ENCODE measurements at regions not wholly inside any gene's neighbourhood (a gene's known extent, or its start where the extent isn't known, plus 50 kb on each side); places are given as distances from the start of the nearest gene placed in this dataset.

DNA sequence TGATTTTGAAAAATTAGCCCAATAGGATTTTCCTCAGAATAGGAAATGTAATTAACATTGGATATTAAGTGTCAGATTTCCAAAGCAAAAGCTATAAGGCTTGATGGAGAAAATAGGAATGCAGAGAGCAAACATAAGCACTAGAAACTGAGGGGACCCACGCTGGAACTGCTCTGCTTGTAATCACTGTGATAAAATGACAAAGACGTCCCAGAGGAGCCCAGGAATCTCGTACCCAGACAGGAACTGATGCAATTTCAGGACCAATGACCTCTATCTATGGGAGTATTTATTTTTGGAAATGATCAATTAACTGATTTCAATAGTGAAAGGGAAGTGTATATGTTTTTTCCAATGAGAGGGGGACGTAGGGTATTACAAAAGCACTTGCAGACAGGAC is 714.5 kb upstream of the WWC1 start:
- peaks cover 0 to 7% (median 4%) of the 10 kb centered on the region in 4 donors for H3K4me1 ChIP-seq (ENCODE audit: control insufficient read depth in 4 of 4, insufficient read depth in 4 of 4, low read length in 3 of 4)
- H3K9me3 ChIP-seq (ENCODE audit: control insufficient read depth in 4 of 4, low read length in 3 of 4), result no peaks in the 10 kb centered on the region
- 12% methylated on average over 4 of the region's 4 CpGs for WGBS
- no peak overlapping the region for H3K9ac ChIP-seq (ENCODE audit: low read depth in 1 of 2, low read length in 2 of 2)
- H3K27ac ChIP-seq (ENCODE audit: low read depth in 1 of 2, low read length in 2 of 2), result no peak overlapping the region
- H3K27me3 ChIP-seq (ENCODE audit: control insufficient read depth in 4 of 4, insufficient read depth in 4 of 4, low read length in 3 of 4), result no peaks in the 10 kb centered on the region
- H3K4me3 ChIP-seq (ENCODE audit: low read depth in 1 of 3, low read length in 3 of 3), result no peak overlapping the region
- TF ChIP-seq EGR1 (IDR thresholded peaks at IDR 0.05; ENCODE audit: low read depth in 2 of 2) (no peak), RAD21 (IDR thresholded peaks at IDR 0.05) (no peak), NR2F2 (IDR thresholded peaks at IDR 0.05) (no peak), TAF1 (conservative IDR thresholded peaks at IDR 0.05) (no peak), HNF4G (IDR thresholded peaks at IDR 0.05) (no peak), FOXA2 (IDR thresholded peaks at IDR 0.05) (no peak)
- TF ChIP-seq, protein P1, sequence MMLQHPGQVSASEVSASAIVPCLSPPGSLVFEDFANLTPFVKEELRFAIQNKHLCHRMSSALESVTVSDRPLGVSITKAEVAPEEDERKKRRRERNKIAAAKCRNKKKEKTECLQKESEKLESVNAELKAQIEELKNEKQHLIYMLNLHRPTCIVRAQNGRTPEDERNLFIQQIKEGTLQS (IDR thresholded peaks at IDR 0.05), result no peak
- TF ChIP-seq, protein P2, sequence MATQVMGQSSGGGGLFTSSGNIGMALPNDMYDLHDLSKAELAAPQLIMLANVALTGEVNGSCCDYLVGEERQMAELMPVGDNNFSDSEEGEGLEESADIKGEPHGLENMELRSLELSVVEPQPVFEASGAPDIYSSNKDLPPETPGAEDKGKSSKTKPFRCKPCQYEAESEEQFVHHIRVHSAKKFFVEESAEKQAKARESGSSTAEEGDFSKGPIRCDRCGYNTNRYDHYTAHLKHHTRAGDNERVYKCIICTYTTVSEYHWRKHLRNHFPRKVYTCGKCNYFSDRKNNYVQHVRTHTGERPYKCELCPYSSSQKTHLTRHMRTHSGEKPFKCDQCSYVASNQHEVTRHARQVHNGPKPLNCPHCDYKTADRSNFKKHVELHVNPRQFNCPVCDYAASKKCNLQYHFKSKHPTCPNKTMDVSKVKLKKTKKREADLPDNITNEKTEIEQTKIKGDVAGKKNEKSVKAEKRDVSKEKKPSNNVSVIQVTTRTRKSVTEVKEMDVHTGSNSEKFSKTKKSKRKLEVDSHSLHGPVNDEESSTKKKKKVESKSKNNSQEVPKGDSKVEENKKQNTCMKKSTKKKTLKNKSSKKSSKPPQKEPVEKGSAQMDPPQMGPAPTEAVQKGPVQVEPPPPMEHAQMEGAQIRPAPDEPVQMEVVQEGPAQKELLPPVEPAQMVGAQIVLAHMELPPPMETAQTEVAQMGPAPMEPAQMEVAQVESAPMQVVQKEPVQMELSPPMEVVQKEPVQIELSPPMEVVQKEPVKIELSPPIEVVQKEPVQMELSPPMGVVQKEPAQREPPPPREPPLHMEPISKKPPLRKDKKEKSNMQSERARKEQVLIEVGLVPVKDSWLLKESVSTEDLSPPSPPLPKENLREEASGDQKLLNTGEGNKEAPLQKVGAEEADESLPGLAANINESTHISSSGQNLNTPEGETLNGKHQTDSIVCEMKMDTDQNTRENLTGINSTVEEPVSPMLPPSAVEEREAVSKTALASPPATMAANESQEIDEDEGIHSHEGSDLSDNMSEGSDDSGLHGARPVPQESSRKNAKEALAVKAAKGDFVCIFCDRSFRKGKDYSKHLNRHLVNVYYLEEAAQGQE (IDR thresholded peaks at IDR 0.05), result no peak
- TF ChIP-seq, protein P3, sequence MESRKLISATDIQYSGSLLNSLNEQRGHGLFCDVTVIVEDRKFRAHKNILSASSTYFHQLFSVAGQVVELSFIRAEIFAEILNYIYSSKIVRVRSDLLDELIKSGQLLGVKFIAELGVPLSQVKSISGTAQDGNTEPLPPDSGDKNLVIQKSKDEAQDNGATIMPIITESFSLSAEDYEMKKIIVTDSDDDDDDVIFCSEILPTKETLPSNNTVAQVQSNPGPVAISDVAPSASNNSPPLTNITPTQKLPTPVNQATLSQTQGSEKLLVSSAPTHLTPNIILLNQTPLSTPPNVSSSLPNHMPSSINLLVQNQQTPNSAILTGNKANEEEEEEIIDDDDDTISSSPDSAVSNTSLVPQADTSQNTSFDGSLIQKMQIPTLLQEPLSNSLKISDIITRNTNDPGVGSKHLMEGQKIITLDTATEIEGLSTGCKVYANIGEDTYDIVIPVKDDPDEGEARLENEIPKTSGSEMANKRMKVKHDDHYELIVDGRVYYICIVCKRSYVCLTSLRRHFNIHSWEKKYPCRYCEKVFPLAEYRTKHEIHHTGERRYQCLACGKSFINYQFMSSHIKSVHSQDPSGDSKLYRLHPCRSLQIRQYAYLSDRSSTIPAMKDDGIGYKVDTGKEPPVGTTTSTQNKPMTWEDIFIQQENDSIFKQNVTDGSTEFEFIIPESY (IDR thresholded peaks at IDR 0.05), result no peak
- H3K36me3 ChIP-seq (ENCODE audit: control insufficient read depth in 4 of 4, insufficient read depth in 3 of 4, low read depth in 1 of 4, low read length in 3 of 4), result no peaks in the 10 kb centered on the region
- no peak for DNase-seq (ENCODE audit: low spot score)

DNA sequence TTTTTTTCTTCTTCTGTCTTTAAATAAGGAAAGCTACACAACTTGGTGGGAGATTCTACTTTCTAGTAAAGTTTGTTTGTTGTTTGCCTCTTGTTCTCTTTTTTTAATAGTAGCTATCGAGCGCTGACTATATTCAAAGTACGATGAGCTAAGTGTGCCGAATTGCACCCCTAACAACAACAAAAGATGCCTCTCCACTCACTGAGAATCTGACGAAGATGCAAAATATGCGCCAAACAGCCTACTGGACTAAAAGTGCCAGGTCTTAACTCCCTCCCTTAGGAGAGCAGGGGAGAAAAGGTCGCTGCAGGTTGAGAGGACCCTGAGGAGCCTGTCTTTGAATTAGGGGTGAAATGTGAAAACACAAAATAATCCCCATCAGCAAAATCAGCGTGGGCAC is 713.8 kb upstream of the WWC1 start:
- 86% methylated on average over 8 of the region's 8 CpGs for WGBS
- no peak for DNase-seq (ENCODE audit: low spot score)
- no peak overlapping the region for H3K27ac ChIP-seq (ENCODE audit: low read depth in 1 of 2, low read length in 2 of 2)
- no peak overlapping the region for H3K9ac ChIP-seq (ENCODE audit: low read depth in 1 of 2, low read length in 2 of 2)
- H3K9me3 ChIP-seq (ENCODE audit: control insufficient read depth in 4 of 4, low read length in 3 of 4), result no peaks in the 10 kb centered on the region
- no peak for TF ChIP-seq HNF4G (IDR thresholded peaks at IDR 0.05)
- TF ChIP-seq, protein P1 (IDR thresholded peaks at IDR 0.05), result no peak
- TF ChIP-seq FOXA2 (IDR thresholded peaks at IDR 0.05), result no peak
- no peak for TF ChIP-seq NR2F2 (IDR thresholded peaks at IDR 0.05)
- TF ChIP-seq RAD21 (IDR thresholded peaks at IDR 0.05), result no peak
- TF ChIP-seq, protein P4, sequence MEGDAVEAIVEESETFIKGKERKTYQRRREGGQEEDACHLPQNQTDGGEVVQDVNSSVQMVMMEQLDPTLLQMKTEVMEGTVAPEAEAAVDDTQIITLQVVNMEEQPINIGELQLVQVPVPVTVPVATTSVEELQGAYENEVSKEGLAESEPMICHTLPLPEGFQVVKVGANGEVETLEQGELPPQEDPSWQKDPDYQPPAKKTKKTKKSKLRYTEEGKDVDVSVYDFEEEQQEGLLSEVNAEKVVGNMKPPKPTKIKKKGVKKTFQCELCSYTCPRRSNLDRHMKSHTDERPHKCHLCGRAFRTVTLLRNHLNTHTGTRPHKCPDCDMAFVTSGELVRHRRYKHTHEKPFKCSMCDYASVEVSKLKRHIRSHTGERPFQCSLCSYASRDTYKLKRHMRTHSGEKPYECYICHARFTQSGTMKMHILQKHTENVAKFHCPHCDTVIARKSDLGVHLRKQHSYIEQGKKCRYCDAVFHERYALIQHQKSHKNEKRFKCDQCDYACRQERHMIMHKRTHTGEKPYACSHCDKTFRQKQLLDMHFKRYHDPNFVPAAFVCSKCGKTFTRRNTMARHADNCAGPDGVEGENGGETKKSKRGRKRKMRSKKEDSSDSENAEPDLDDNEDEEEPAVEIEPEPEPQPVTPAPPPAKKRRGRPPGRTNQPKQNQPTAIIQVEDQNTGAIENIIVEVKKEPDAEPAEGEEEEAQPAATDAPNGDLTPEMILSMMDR (IDR thresholded peaks at IDR 0.05; ENCODE audit: low read depth, low read length, missing input control), result no peak
- no peak for TF ChIP-seq TAF1 (conservative IDR thresholded peaks at IDR 0.05)
- TF ChIP-seq, protein P5, sequence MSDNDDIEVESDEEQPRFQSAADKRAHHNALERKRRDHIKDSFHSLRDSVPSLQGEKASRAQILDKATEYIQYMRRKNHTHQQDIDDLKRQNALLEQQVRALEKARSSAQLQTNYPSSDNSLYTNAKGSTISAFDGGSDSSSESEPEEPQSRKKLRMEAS (IDR thresholded peaks at IDR 0.05), result no peak
- TF ChIP-seq GABPA (IDR thresholded peaks at IDR 0.05 in 1 of 2, conservative IDR thresholded peaks at IDR 0.05 in 1 of 2), result no peak
- no peak for TF ChIP-seq RXRA (IDR thresholded peaks at IDR 0.05)
- no peak for TF ChIP-seq JUND (IDR thresholded peaks at IDR 0.05)
- TF ChIP-seq, protein P3 (IDR thresholded peaks at IDR 0.05), result no peak
- TF ChIP-seq SP1 (IDR thresholded peaks at IDR 0.05), result no peak
- TF ChIP-seq HNF4A (conservative IDR thresholded peaks at IDR 0.05), result no peak
- TF ChIP-seq FOXA1 (IDR thresholded peaks at IDR 0.05), result no peak
- TF ChIP-seq YY1 (IDR thresholded peaks at IDR 0.05), result no peak
- TF ChIP-seq, protein P2 (IDR thresholded peaks at IDR 0.05), result no peak
- TF ChIP-seq EGR1 (IDR thresholded peaks at IDR 0.05; ENCODE audit: low read depth in 2 of 2), result no peak
- no peak overlapping the region for H3K4me3 ChIP-seq (ENCODE audit: low read depth in 1 of 3, low read length in 3 of 3)
- H3K36me3 ChIP-seq (ENCODE audit: control insufficient read depth in 4 of 4, insufficient read depth in 3 of 4, low read depth in 1 of 4, low read length in 3 of 4), result no peaks in the 10 kb centered on the region
- no peaks in the 10 kb centered on the region for H3K27me3 ChIP-seq (ENCODE audit: control insufficient read depth in 4 of 4, insufficient read depth in 4 of 4, low read length in 3 of 4)
- peaks cover 0 to 7% (median 3%) of the 10 kb centered on the region in 4 donors for H3K4me1 ChIP-seq (ENCODE audit: control insufficient read depth in 4 of 4, insufficient read depth in 4 of 4, low read length in 3 of 4)

All from liver (tissue), 8 donors.